HG02973 (cell line): ENCODE measurements at regions not wholly inside any gene's neighbourhood (a gene's known extent, or its start where the extent isn't known, plus 50 kb on each side); places are given as distances from the start of the nearest gene placed in this dataset.
"Not testable (repeated sequence)": the region's sequence is repeated elsewhere in the genome, so short reads cannot be mapped to it uniquely, and the experiment has no call there.

Source experiments
- ATAC-seq: cut with Tn5 transposase; IDR thresholded peaks from one replicate; pipeline ENCODE4 v1.9.1; 2021; ENCODE audit warnings: moderate library complexity; ENCODE audit not compliant: unreplicated experiment

GRCh38 chr6:168864541-168865460 lies 388.8 kb downstream of the THBS2 start:
- no peak for ATAC-seq

GRCh38 chr6:168863467-168863866 lies 390.2 kb downstream of the THBS2 start:
- ATAC-seq, result no peak

GRCh38 chr6:168862346-168862980 lies 391.2 kb downstream of the THBS2 start:
- no peak for ATAC-seq

GRCh38 chr6:168860987-168861386 lies 392.7 kb downstream of the THBS2 start:
- ATAC-seq, result no peak

GRCh38 chr6:168860341-168860740 lies 393.3 kb downstream of the THBS2 start:
- no peak for ATAC-seq

- no peak for ATAC-seq
Observed at GRCh38 chr6:168858926-168859325, 394.7 kb downstream of the THBS2 start.

- no peak for ATAC-seq
Observed at GRCh38 chr6:168856914-168857313, 396.7 kb downstream of the THBS2 start.

- no peak for ATAC-seq
Observed at GRCh38 chr6:168852376-168852884, 401.2 kb downstream of the THBS2 start.

- ATAC-seq, result no peak
Observed at GRCh38 chr6:168851460-168852375, 401.9 kb downstream of the THBS2 start.

GRCh38 chr6:168850027-168850736 lies 403.5 kb downstream of the THBS2 start:
- not testable (repeated sequence) for ATAC-seq

- ATAC-seq, result no peak
Observed at GRCh38 chr6:168849459-168849858, 404.2 kb downstream of the THBS2 start.

GRCh38 chr6:168848797-168849196 lies 404.8 kb downstream of the THBS2 start:
- no peak for ATAC-seq

- no peak for ATAC-seq
Observed at GRCh38 chr6:168844821-168845609, 404.0 kb downstream of the SMOC2 start.

- not testable (repeated sequence) for ATAC-seq
Observed at GRCh38 chr6:168842632-168843212, 401.7 kb downstream of the SMOC2 start.

GRCh38 chr6:168841609-168842278 lies 400.8 kb downstream of the SMOC2 start:
- no peak for ATAC-seq

GRCh38 chr6:168840932-168841331 lies 399.9 kb downstream of the SMOC2 start:
- not testable (repeated sequence) for ATAC-seq

- not testable (repeated sequence) for ATAC-seq
Observed at GRCh38 chr6:168840299-168840698, 399.3 kb downstream of the SMOC2 start.

GRCh38 chr6:168838037-168838399 lies 397.0 kb downstream of the SMOC2 start:
- ATAC-seq, result no peak
